ENCODE measurements at regions not wholly inside any gene's neighbourhood (a gene's known extent, or its start where the extent isn't known, plus 50 kb on each side); places are given as distances from the start of the nearest gene placed in this dataset.

- TF ChIP-seq POLR2A (IDR thresholded peaks at IDR 0.05) (no peak), CTCF (IDR thresholded peaks at IDR 0.05) (no peak)
- intact Hi-C loops (cut with DNase I; ENCODE audit: low total_unique reads): no loop called here
- 43 to 45% methylated on average over 6 of the region's 6 CpGs for WGBS, 2 donors
Measured at GRCh38 chr1:163439471-163439870, 117.7 kb downstream of the NUF2 start.

GRCh38 chr1:163440090-163440489, 118.3 kb downstream of the NUF2 start:
- intact Hi-C loops (cut with DNase I; ENCODE audit: low total_unique reads): no loop called here
- no peak overlapping the region for H3K4me3 ChIP-seq (ENCODE audit: low read depth, poor library complexity, severe bottlenecking)
- 45 to 55% methylated on average over 4 of the region's 4 CpGs for WGBS, 2 donors
- DNase-seq (ENCODE audit: low spot score in 2 of 2): no peak
- TF ChIP-seq CTCF (IDR thresholded peaks at IDR 0.05) (no peak), POLR2A (IDR thresholded peaks at IDR 0.05) (no peak)

More at GRCh38 chr1:163439471-163439870, 117.7 kb downstream of the NUF2 start:
- no peak overlapping the region for H3K4me3 ChIP-seq (ENCODE audit: low read depth, poor library complexity, severe bottlenecking)
- no peak for DNase-seq (ENCODE audit: low spot score in 2 of 2)

GRCh38 chr1:163442231-163442879, 120.6 kb downstream of the NUF2 start:
- intact Hi-C loops (cut with DNase I; ENCODE audit: low total_unique reads): no loop called here
- H3K4me3 ChIP-seq (ENCODE audit: low read depth, poor library complexity, severe bottlenecking): no peak overlapping the region
- no peak for DNase-seq (ENCODE audit: low spot score in 2 of 2)
- TF ChIP-seq POLR2A (IDR thresholded peaks at IDR 0.05) (no peak), CTCF (IDR thresholded peaks at IDR 0.05) (no peak)
- WGBS, 2 donors: 84 to 89% methylated on average over 4 of the region's 4 CpGs

GRCh38 chr1:163442895-163443294, 121.1 kb downstream of the NUF2 start:
- no peak for DNase-seq (ENCODE audit: low spot score in 2 of 2)
- intact Hi-C loops (cut with DNase I; ENCODE audit: low total_unique reads): no loop called here
- WGBS, 2 donors: 88 to 91% methylated on average over 7 of the region's 7 CpGs
- no peak overlapping the region for H3K4me3 ChIP-seq (ENCODE audit: low read depth, poor library complexity, severe bottlenecking)
- TF ChIP-seq POLR2A (IDR thresholded peaks at IDR 0.05) (no peak), CTCF (IDR thresholded peaks at IDR 0.05) (no peak)

GRCh38 chr1:163443863-163444262, 122.1 kb downstream of the NUF2 start:
- intact Hi-C loops (cut with DNase I; ENCODE audit: low total_unique reads): no loop called here
- no peak overlapping the region for H3K4me3 ChIP-seq (ENCODE audit: low read depth, poor library complexity, severe bottlenecking)
- WGBS, 2 donors: 72 to 81% methylated on average over 4 of the region's 4 CpGs
- TF ChIP-seq POLR2A (IDR thresholded peaks at IDR 0.05): no peak
- no peak for TF ChIP-seq CTCF (IDR thresholded peaks at IDR 0.05)
- no peak for DNase-seq (ENCODE audit: low spot score in 2 of 2)

- TF ChIP-seq POLR2A (IDR thresholded peaks at IDR 0.05) (no peak), CTCF (IDR thresholded peaks at IDR 0.05) (no peak)
- no peak overlapping the region for H3K4me3 ChIP-seq (ENCODE audit: low read depth, poor library complexity, severe bottlenecking)
- intact Hi-C loops (cut with DNase I; ENCODE audit: low total_unique reads): no loop called here
- WGBS, 2 donors: 45 to 47% methylated on average over 2 of the region's 2 CpGs
- DNase-seq (ENCODE audit: low spot score in 2 of 2): no peak
Measured at GRCh38 chr1:163444665-163445064, 122.9 kb downstream of the NUF2 start.
